ENCODE measurements at regions not wholly inside any gene's neighbourhood (a gene's known extent, or its start where the extent isn't known, plus 50 kb on each side); places are given as distances from the start of the nearest gene placed in this dataset.

GRCh38 chr18:34444622-34445021 lies 219.9 kb upstream of the NOL4 start:
- no peak for TF ChIP-seq CTCF (IDR thresholded peaks at IDR 0.05; ENCODE audit: low read length)
- TF ChIP-seq EZH2phosphoT487 (IDR thresholded peaks at IDR 0.05; ENCODE audit: low read length), result no peak
- no peak for TF ChIP-seq EZH2 (optimal IDR thresholded peaks at IDR 0.05; ENCODE audit: low read depth, low read length)

Measured in MM.1S (cell line).